Breast epithelium (tissue), 3 donors: ENCODE measurements at regions not wholly inside any gene's neighbourhood (a gene's known extent, or its start where the extent isn't known, plus 50 kb on each side); places are given as distances from the start of the nearest gene placed in this dataset.

Experiments used
- CTCF ChIP-seq, 3 donors: fragments of 450-650 bp; IDR thresholded peaks; one replicate each; pipeline ENCODE4 v1.5.1; 2016 to 2017; ENCODE audit warnings: antibody characterized with exemption in 3 of 3, mild to moderate bottlenecking in 3 of 3, moderate library complexity in 3 of 3
- POLR2A ChIP-seq: fragments of 450-650 bp; IDR thresholded peaks from one replicate; pipeline ENCODE4 v1.6.1; 2016; ENCODE audit warnings: antibody characterized with exemption, mild to moderate bottlenecking, moderate library complexity
- POLR2AphosphoS5 ChIP-seq, 3 donors: sonication (generic); formaldehyde crosslinking; IDR thresholded peaks; one replicate each; pipeline ENCODE4 v1.6.1; 2017; ENCODE audit warnings: antibody characterized with exemption in 3 of 3

DNA sequence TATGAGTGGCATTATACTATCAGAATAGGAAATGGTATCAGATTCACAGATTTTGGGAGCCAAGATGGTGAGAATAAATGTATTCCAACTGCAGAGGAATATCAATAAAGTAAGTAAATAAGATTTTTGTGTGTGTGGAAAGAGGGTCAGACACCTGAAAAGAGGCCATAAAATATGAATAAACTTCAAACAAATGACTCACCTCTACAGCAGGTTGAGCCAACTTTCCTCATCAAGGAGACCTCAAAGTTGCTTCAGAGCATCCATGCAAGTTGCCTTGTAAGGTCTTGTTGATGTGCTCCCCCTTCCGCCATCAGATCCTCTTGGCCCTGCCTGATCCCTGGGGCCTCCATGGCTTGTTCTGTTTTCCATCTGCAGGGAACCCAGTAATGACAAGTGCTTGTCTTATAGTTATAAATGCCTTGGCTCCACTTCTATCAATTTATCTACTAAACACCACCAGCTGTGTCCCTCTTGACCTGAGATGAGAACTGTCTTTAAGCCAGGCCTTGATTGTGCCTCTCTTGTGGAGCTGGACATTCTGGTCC is 775.6 kb downstream of the LTN1 start:
- no peak for TF ChIP-seq CTCF (IDR thresholded peaks at IDR 0.05)
- no peak for TF ChIP-seq POLR2A
- TF ChIP-seq POLR2AphosphoS5 (IDR thresholded peaks at IDR 0.05) = peak in 1 of 3 donors; percentile 86
